ENCODE measurements at regions not wholly inside any gene's neighbourhood (a gene's known extent, or its start where the extent isn't known, plus 50 kb on each side); places are given as distances from the start of the nearest gene placed in this dataset.

- H3K27me3 ChIP-seq: no peaks in the 10 kb centered on the region
- H3K9me3 ChIP-seq: no peaks in the 10 kb centered on the region
- ATAC-seq (no peak), DNase-seq (no peak)
- TF ChIP-seq CTCF (IDR thresholded peaks at IDR 0.05): no peak
- TF ChIP-seq POLR2A (IDR thresholded peaks at IDR 0.05): no peak
- H3K36me3 ChIP-seq (replicated peaks in 1 of 2; ENCODE audit: insufficient read depth in 1 of 2, low read depth in 2 of 2): no peaks in the 10 kb centered on the region
- no peak overlapping the region for H3K27ac ChIP-seq
- intact Hi-C loops (cut with DNase I): no loop called here
- no peak overlapping the region for H3K4me3 ChIP-seq
- 71 to 74% methylated on average over 2 of the region's 2 CpGs for WGBS, 2 donors
- H3K4me1 ChIP-seq: no peaks in the 10 kb centered on the region
Measured at GRCh38 chr2:107462181-107462580, 364.5 kb upstream of the RGPD4 start.

GRCh38 chr2:107466241-107466640 is 360.5 kb upstream of the RGPD4 start:
- no peaks in the 10 kb centered on the region for H3K9me3 ChIP-seq
- no peak overlapping the region for H3K27ac ChIP-seq
- no peaks in the 10 kb centered on the region for H3K36me3 ChIP-seq (replicated peaks in 1 of 2; ENCODE audit: insufficient read depth in 1 of 2, low read depth in 2 of 2)
- no peaks in the 10 kb centered on the region for H3K4me1 ChIP-seq
- no peak for TF ChIP-seq CTCF (IDR thresholded peaks at IDR 0.05)
- TF ChIP-seq POLR2A (IDR thresholded peaks at IDR 0.05): no peak
- ATAC-seq (no peak), DNase-seq (no peak)
- no peaks in the 10 kb centered on the region for H3K27me3 ChIP-seq
- no peak overlapping the region for H3K4me3 ChIP-seq
- intact Hi-C loops (cut with DNase I): no loop called here
- WGBS, 2 donors: 44 to 60% methylated on average over 2 of the region's 2 CpGs

GRCh38 chr2:107466984-107467773 is 359.5 kb upstream of the RGPD4 start:
- Histone ChIP-seq H3K27me3 (no peaks in the 10 kb centered on the region), H3K27ac (no peak overlapping the region), H3K4me3 (no peak overlapping the region), H3K4me1 (no peaks in the 10 kb centered on the region), H3K9me3 (no peaks in the 10 kb centered on the region), H3K36me3 (replicated peaks in 1 of 2; ENCODE audit: insufficient read depth in 1 of 2, low read depth in 2 of 2) (no peaks in the 10 kb centered on the region)
- TF ChIP-seq POLR2A (IDR thresholded peaks at IDR 0.05): no peak
- no peak for TF ChIP-seq CTCF (IDR thresholded peaks at IDR 0.05)
- intact Hi-C loops (cut with DNase I): no loop called here
- WGBS, 2 donors: 35 to 39% methylated on average over 4 of the region's 4 CpGs
- no peak for DNase-seq
- no peak for ATAC-seq

- no peak overlapping the region for H3K4me3 ChIP-seq
- no peak overlapping the region for H3K27ac ChIP-seq
- 86 to 91% methylated on average over 13 to 34 of the region's 34 CpGs for WGBS, 2 donors
- no peak for DNase-seq
- intact Hi-C loops (cut with DNase I): no loop called here
- no peak for ATAC-seq
- H3K9me3 ChIP-seq: no peaks in the 10 kb centered on the region
- no peak for TF ChIP-seq POLR2A (IDR thresholded peaks at IDR 0.05)
- TF ChIP-seq CTCF (IDR thresholded peaks at IDR 0.05): no peak
- no peaks in the 10 kb centered on the region for H3K36me3 ChIP-seq (replicated peaks in 1 of 2; ENCODE audit: insufficient read depth in 1 of 2, low read depth in 2 of 2)
- H3K4me1 ChIP-seq: no peaks in the 10 kb centered on the region
- H3K27me3 ChIP-seq: no peaks in the 10 kb centered on the region
Measured at GRCh38 chr2:107469437-107469995, 357.2 kb upstream of the RGPD4 start.

GRCh38 chr2:107473150-107473549 is 353.5 kb upstream of the RGPD4 start:
- Histone ChIP-seq H3K4me1 (no peaks in the 10 kb centered on the region), H3K27ac (no peak overlapping the region), H3K36me3 (replicated peaks in 1 of 2; ENCODE audit: insufficient read depth in 1 of 2, low read depth in 2 of 2) (no peaks in the 10 kb centered on the region), H3K27me3 (no peaks in the 10 kb centered on the region), H3K4me3 (no peak overlapping the region), H3K9me3 (no peaks in the 10 kb centered on the region)
- ATAC-seq (no peak), DNase-seq (no peak)
- TF ChIP-seq POLR2A (IDR thresholded peaks at IDR 0.05) (no peak), CTCF (IDR thresholded peaks at IDR 0.05) (no peak)
- intact Hi-C loops (cut with DNase I): no loop called here
